Endothelial cell (in vitro differentiated cells): ENCODE measurements at regions not wholly inside any gene's neighbourhood (a gene's known extent, or its start where the extent isn't known, plus 50 kb on each side); places are given as distances from the start of the nearest gene placed in this dataset.

Experiments used
- DNase-seq: peaks from one replicate; pipeline ENCODE4 v3.0.0; 2021; ENCODE audit warnings: low spot score
- H3K27ac Mint-ChIP-seq: one replicate; pipeline ENCODE4 v1.8.0; 2021; ENCODE audit warnings: mixed read lengths, inconsistent platforms; ENCODE audit not compliant: unreplicated experiment
- H3K27me3 Mint-ChIP-seq: one replicate; pipeline ENCODE4 v1.8.0; 2021; ENCODE audit warnings: mild to moderate bottlenecking, moderate library complexity, mixed read lengths, inconsistent platforms; ENCODE audit not compliant: unreplicated experiment
- H3K36me3 Mint-ChIP-seq: one replicate; pipeline ENCODE4 v1.8.0; 2021; ENCODE audit warnings: mild to moderate bottlenecking, low read depth, mixed read lengths, inconsistent platforms; ENCODE audit not compliant: unreplicated experiment
- H3K4me1 Mint-ChIP-seq: one replicate; pipeline ENCODE4 v1.8.0; 2021; ENCODE audit warnings: mild to moderate bottlenecking, mixed read lengths, inconsistent platforms; ENCODE audit not compliant: unreplicated experiment
- H3K4me3 Mint-ChIP-seq: one replicate; pipeline ENCODE4 v1.8.0; 2021; ENCODE audit warnings: mild to moderate bottlenecking, mixed read lengths, inconsistent platforms; ENCODE audit not compliant: unreplicated experiment
- H3K9me3 Mint-ChIP-seq: one replicate; pipeline ENCODE4 v1.8.0; 2021; ENCODE audit warnings: mixed read lengths, inconsistent platforms; ENCODE audit not compliant: unreplicated experiment
- CTCF ChIP-seq: fragments of 200-600 bp; sonication (generic); IDR thresholded peaks from one replicate; pipeline ENCODE4 v1.5.0; 2021; ENCODE audit warnings: antibody characterized with exemption; ENCODE audit not compliant: unreplicated experiment

GRCh38 chr5:155353231-155353630 is 339.7 kb downstream of the KIF4B start:
- TF ChIP-seq CTCF, result no peak
- no peaks in the 10 kb centered on the region for H3K27me3 Mint-ChIP-seq

GRCh38 chr5:155366096-155366495 is 352.5 kb downstream of the KIF4B start:
- no peak for TF ChIP-seq CTCF
- DNase-seq, result no peak
- Mint-ChIP-seq H3K4me1 (no peaks in the 10 kb centered on the region), H3K4me3 (no peak overlapping the region), H3K27me3 (no peaks in the 10 kb centered on the region), H3K9me3 (no peaks in the 10 kb centered on the region), H3K27ac (no peak overlapping the region), H3K36me3 (no peaks in the 10 kb centered on the region)

More at GRCh38 chr5:155353231-155353630, 339.7 kb downstream of the KIF4B start:
- no peak overlapping the region for H3K27ac Mint-ChIP-seq
- H3K9me3 Mint-ChIP-seq, result no peaks in the 10 kb centered on the region
- no peaks in the 10 kb centered on the region for H3K4me1 Mint-ChIP-seq
- no peak overlapping the region for H3K4me3 Mint-ChIP-seq
- H3K36me3 Mint-ChIP-seq, result no peaks in the 10 kb centered on the region
- DNase-seq, result no peak

- Mint-ChIP-seq H3K36me3 (no peaks in the 10 kb centered on the region), H3K27me3 (no peaks in the 10 kb centered on the region), H3K27ac (no peak overlapping the region), H3K9me3 (no peaks in the 10 kb centered on the region), H3K4me3 (no peak overlapping the region), H3K4me1 (no peaks in the 10 kb centered on the region)
- no peak for TF ChIP-seq CTCF
- no peak for DNase-seq
Observed at GRCh38 chr5:155367841-155368240, 354.3 kb downstream of the KIF4B start.

- TF ChIP-seq CTCF, result no peak
- Mint-ChIP-seq H3K4me3 (no peak overlapping the region), H3K27ac (no peak overlapping the region), H3K9me3 (no peaks in the 10 kb centered on the region), H3K4me1 (no peaks in the 10 kb centered on the region), H3K27me3 (no peaks in the 10 kb centered on the region), H3K36me3 (no peaks in the 10 kb centered on the region)
- DNase-seq, result no peak
Observed at GRCh38 chr5:155368490-155368889, 354.9 kb downstream of the KIF4B start.

- no peak overlapping the region for H3K27ac Mint-ChIP-seq
- no peaks in the 10 kb centered on the region for H3K9me3 Mint-ChIP-seq
- H3K36me3 Mint-ChIP-seq, result no peaks in the 10 kb centered on the region
- H3K4me3 Mint-ChIP-seq, result no peak overlapping the region
- peaks cover 3% of the 10 kb centered on the region for H3K27me3 Mint-ChIP-seq
- no peak for DNase-seq
- TF ChIP-seq CTCF, result no peak
- no peaks in the 10 kb centered on the region for H3K4me1 Mint-ChIP-seq
Observed at GRCh38 chr5:155380480-155380879, 366.9 kb downstream of the KIF4B start.
